Retinal pigment epithelial cell (primary cell): ENCODE measurements at regions not wholly inside any gene's neighbourhood (a gene's known extent, or its start where the extent isn't known, plus 50 kb on each side); places are given as distances from the start of the nearest gene placed in this dataset.

Experiments
- DNase-seq: peaks from one replicate; pipeline ENCODE4 v3.0.0-alpha.2; 2010; ENCODE audit warnings: low read depth
- H3K4me3 ChIP-seq: 2 replicates; pipeline ENCODE4 v1.5.1; 2011; ENCODE audit warnings: mild to moderate bottlenecking, low read length, control low read depth, moderate library complexity
- CTCF ChIP-seq: conservative IDR thresholded peaks from 2 replicates; pipeline ENCODE4 v1.5.1; 2011; ENCODE audit warnings: low read depth, low read length, control low read depth, inconsistent platforms

GRCh38 chr2:216308576-216308975 lies 63.7 kb downstream of the MARCHF4 start:
- no peak for DNase-seq
- no peak for TF ChIP-seq CTCF
- no peak overlapping the region for H3K4me3 ChIP-seq

GRCh38 chr2:216307496-216307895 lies 64.8 kb downstream of the MARCHF4 start:
- no peak overlapping the region for H3K4me3 ChIP-seq
- no peak for TF ChIP-seq CTCF
- DNase-seq: no peak

GRCh38 chr2:216306868-216307267 lies 65.4 kb downstream of the MARCHF4 start:
- no peak for DNase-seq
- TF ChIP-seq CTCF: no peak
- H3K4me3 ChIP-seq: no peak overlapping the region

- no peak overlapping the region for H3K4me3 ChIP-seq
- no peak for DNase-seq
- no peak for TF ChIP-seq CTCF
Measured at GRCh38 chr2:216305574-216305973, 66.7 kb downstream of the MARCHF4 start.

GRCh38 chr2:216302981-216303676 lies 69.2 kb downstream of the MARCHF4 start:
- H3K4me3 ChIP-seq: no peak overlapping the region
- TF ChIP-seq CTCF: no peak
- DNase-seq: no peak

- DNase-seq: no peak
- no peak overlapping the region for H3K4me3 ChIP-seq
- TF ChIP-seq CTCF: no peak
Measured at GRCh38 chr2:216300906-216301305, 71.4 kb downstream of the MARCHF4 start.

- H3K4me3 ChIP-seq: no peak overlapping the region
- DNase-seq: no peak
- TF ChIP-seq CTCF: no peak
Measured at GRCh38 chr2:216299588-216299987, 72.7 kb downstream of the MARCHF4 start.
